ENCODE measurements at regions not wholly inside any gene's neighbourhood (a gene's known extent, or its start where the extent isn't known, plus 50 kb on each side); places are given as distances from the start of the nearest gene placed in this dataset.
"Not testable (repeated sequence)": the region's sequence is repeated elsewhere in the genome, so short reads cannot be mapped to it uniquely, and the experiment has no call there.

- DNase-seq (ENCODE audit: low read depth) = no peak
- TF ChIP-seq CTCF (conservative IDR thresholded peaks at IDR 0.05; ENCODE audit: low read length) = no peak
- no peak overlapping the region for H3K4me3 ChIP-seq (ENCODE audit: low read length)
Observed at GRCh38 chr3:178334239-178334638, 202.0 kb upstream of the KCNMB2 start.

GRCh38 chr3:178336336-178336735 is 199.9 kb upstream of the KCNMB2 start:
- no peak overlapping the region for H3K4me3 ChIP-seq (ENCODE audit: low read length)
- DNase-seq (ENCODE audit: low read depth) = no peak
- TF ChIP-seq CTCF (conservative IDR thresholded peaks at IDR 0.05; ENCODE audit: low read length) = no peak

- no peak for TF ChIP-seq CTCF (conservative IDR thresholded peaks at IDR 0.05; ENCODE audit: low read length)
- H3K4me3 ChIP-seq (ENCODE audit: low read length) = no peak overlapping the region
- no peak for DNase-seq (ENCODE audit: low read depth)
Observed at GRCh38 chr3:178340506-178340905, 195.7 kb upstream of the KCNMB2 start.

GRCh38 chr3:178341636-178342035 is 194.6 kb upstream of the KCNMB2 start:
- no peak for TF ChIP-seq CTCF (conservative IDR thresholded peaks at IDR 0.05; ENCODE audit: low read length)
- H3K4me3 ChIP-seq (ENCODE audit: low read length) = no peak overlapping the region
- no peak for DNase-seq (ENCODE audit: low read depth)

DNA sequence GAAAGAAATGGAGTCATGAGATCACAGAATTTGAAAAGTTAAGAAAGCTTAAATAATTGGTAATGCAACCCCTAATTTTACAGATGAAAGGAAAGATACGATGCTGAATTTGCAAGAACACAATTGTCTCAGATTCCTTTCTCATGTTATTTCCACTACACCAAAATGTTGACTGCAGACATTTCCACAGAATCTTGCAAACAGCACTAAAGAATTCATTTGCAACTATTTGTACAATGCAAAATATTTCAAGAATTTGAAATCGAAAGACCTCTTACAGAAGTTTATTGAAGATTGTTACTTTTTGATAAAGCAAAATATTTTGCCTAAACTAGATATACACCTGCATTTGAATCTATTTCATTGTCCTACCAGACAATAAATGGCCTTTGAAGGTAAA is 194.1 kb upstream of the KCNMB2 start:
- peak; percentile 53 for DNase-seq (ENCODE audit: low read depth)
- no peak for TF ChIP-seq CTCF (conservative IDR thresholded peaks at IDR 0.05; ENCODE audit: low read length)
- no peak overlapping the region for H3K4me3 ChIP-seq (ENCODE audit: low read length)

DNA sequence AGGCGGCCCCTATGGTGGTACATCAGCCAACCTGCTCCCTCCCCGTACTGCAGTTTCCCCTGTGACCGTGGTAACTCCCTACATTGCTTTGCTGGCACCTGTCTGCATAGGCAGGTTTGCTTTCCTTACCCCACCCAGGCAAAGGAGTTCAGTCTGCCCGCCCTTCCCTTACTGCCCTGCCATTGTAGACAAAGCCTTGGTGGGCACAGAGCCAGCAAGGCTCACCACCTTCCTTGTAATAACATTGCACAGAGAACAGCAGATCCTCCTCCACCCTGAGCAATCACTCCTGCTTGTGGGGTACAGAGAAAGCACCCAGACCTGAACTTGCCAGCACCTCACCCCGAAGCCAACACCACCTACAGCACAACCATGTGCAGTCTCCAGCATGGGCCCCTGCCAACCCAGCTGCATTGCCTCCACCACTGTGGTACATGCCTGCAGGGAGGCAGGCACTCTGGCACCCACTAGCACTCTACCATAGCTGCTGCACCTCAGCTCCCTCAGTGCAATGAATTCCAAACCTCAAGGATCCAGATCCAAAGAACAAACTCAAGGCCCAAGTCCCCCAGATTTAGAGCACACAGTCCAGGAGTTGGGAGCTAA is 192.7 kb upstream of the KCNMB2 start:
- TF ChIP-seq CTCF (conservative IDR thresholded peaks at IDR 0.05; ENCODE audit: low read length) = no peak
- DNase-seq (ENCODE audit: low read depth) = no peak
- H3K4me3 ChIP-seq (ENCODE audit: low read length) = no peak overlapping the region

GRCh38 chr3:178345944-178346343 is 190.3 kb upstream of the KCNMB2 start:
- no peak overlapping the region for H3K4me3 ChIP-seq (ENCODE audit: low read length)
- no peak for TF ChIP-seq CTCF (conservative IDR thresholded peaks at IDR 0.05; ENCODE audit: low read length)
- DNase-seq (ENCODE audit: low read depth) = no peak

DNA sequence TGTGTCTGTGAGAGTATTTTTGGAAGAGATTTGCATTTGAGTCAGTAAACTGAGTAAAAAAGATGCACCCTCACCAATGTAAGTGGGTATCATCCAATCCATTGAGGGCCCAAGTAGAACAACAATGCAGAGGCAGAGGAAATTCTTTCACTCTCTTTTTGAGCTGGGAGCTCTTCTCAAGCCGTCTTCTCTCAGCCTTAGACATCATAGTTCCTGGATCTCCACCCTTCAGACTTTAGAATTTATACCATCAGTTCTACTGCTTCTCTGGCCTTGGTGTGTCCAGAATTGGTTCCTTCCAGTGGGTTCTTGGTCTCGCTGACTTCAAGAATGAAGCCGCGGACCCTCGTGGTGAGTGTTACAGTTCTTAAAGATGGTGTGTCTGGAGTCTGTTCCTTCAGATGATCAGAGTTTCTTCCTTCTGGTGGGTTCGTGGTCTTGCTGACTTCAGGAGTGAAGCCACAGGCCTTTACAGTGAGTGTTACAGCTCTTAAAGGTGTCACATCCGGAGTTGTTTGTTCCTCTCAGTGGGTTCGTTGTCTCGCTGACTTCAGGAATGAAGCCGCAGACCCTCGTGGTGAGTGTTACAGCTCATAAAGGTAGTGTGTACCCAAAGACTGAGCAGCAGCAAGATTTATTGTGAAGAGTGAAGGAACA is 187.5 kb upstream of the KCNMB2 start:
- DNase-seq (ENCODE audit: low read depth); H3K4me3 ChIP-seq (ENCODE audit: low read length): not testable (repeated sequence)

- H3K4me3 ChIP-seq (ENCODE audit: low read length); DNase-seq (ENCODE audit: low read depth): not testable (repeated sequence)
Observed at GRCh38 chr3:178349218-178349596, 187.0 kb upstream of the KCNMB2 start.

Measured in AG10803 (cell line).